T1000 (cell line): ENCODE measurements at regions not wholly inside any gene's neighbourhood (a gene's known extent, or its start where the extent isn't known, plus 50 kb on each side); places are given as distances from the start of the nearest gene placed in this dataset.

ENCODE experiments used
- DNase-seq: peaks from one replicate; lab custom pipeline; 2025; ENCODE audit warnings: mixed read lengths; lab: John Stamatoyannopoulos, UW

- DNase-seq: no peak
These were observed 567.3 kb downstream of the MIAT start for GRCh38 chr22:27224485-27225374.

- no peak for DNase-seq
These were observed 569.3 kb downstream of the MIAT start for GRCh38 chr22:27226666-27227065.

GRCh38 chr22:27228771-27229170, 571.4 kb downstream of the MIAT start:
- DNase-seq: no peak

- no peak for DNase-seq
These were observed 571.4 kb downstream of the MN1 start for GRCh38 chr22:27230189-27230588.

- no peak for DNase-seq
These were observed 570.3 kb downstream of the MN1 start for GRCh38 chr22:27231266-27231665.

GRCh38 chr22:27232077-27232476, 569.5 kb downstream of the MN1 start:
- DNase-seq: no peak

- DNase-seq: no peak
These were observed 564.3 kb downstream of the MN1 start for GRCh38 chr22:27237080-27237741.

GRCh38 chr22:27238935-27239510, 562.5 kb downstream of the MN1 start:
- DNase-seq: peak; percentile 41

- no peak for DNase-seq
These were observed 562.0 kb downstream of the MN1 start for GRCh38 chr22:27239520-27239919.

- DNase-seq: no peak
These were observed 561.1 kb downstream of the MN1 start for GRCh38 chr22:27240298-27241075.

- no peak for DNase-seq
These were observed 559.9 kb downstream of the MN1 start for GRCh38 chr22:27241430-27242321.

GRCh38 chr22:27242474-27242873, 559.1 kb downstream of the MN1 start:
- DNase-seq: no peak

- no peak for DNase-seq
These were observed 558.5 kb downstream of the MN1 start for GRCh38 chr22:27242917-27243589.

GRCh38 chr22:27244328-27244727, 557.2 kb downstream of the MN1 start:
- no peak for DNase-seq

GRCh38 chr22:27245056-27245455, 556.5 kb downstream of the MN1 start:
- DNase-seq: no peak

- DNase-seq: no peak
These were observed 555.0 kb downstream of the MN1 start for GRCh38 chr22:27246558-27246957.

GRCh38 chr22:27247701-27248434, 553.7 kb downstream of the MN1 start:
- no peak for DNase-seq

GRCh38 chr22:27250418-27250817, 551.1 kb downstream of the MN1 start:
- no peak for DNase-seq

GRCh38 chr22:27250886-27251285, 550.7 kb downstream of the MN1 start:
- no peak for DNase-seq

- no peak for DNase-seq
These were observed 550.0 kb downstream of the MN1 start for GRCh38 chr22:27251563-27251962.
